ENCODE measurements at regions not wholly inside any gene's neighbourhood (a gene's known extent, or its start where the extent isn't known, plus 50 kb on each side); places are given as distances from the start of the nearest gene placed in this dataset.

GRCh38 chr11:92495107-92495793, 270.6 kb downstream of the FAT3 start (continued):
- TF ChIP-seq REST (IDR thresholded peaks at IDR 0.05; ENCODE audit: unreplicated experiment), result no peak

DNA sequence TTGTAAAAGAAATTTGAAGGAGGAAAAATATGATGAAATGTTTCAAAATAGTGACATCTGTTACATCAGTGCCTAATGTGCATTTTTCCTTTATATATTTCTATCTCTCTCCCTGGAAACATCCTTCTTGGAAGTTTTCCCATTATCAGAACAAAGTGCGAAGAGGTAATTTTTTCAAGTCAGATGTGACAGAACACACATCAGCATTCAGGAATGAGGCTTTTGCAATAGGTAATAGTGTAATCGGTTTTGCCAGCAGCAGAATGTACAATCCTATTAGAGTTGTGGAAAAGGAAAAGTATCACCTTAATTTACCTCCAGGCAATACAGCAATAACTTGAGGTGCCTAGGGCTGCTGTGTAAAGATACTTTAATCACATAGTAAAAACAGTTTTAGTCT, 275.8 kb downstream of the FAT3 start:
- DNase-seq (ENCODE audit: low spot score), result no peak
- peaks cover 7% of the 10 kb centered on the region for H3K27me3 Mint-ChIP-seq (ENCODE audit: insufficient read depth, low read depth, poor library complexity)
- Histone ChIP-seq H3F3A (replicated peaks; ENCODE audit: low read depth) (no peaks in the 10 kb centered on the region), H4K20me1 (replicated peaks; ENCODE audit: insufficient read depth) (no peaks in the 10 kb centered on the region; the same call in 1 of the 2 replicates), H3K36me3 (ENCODE audit: insufficient read depth) (no peaks in the 10 kb centered on the region), H3K27me3 (ENCODE audit: insufficient read depth) (no peaks in the 10 kb centered on the region), H3K27ac (ENCODE audit: low read depth) (no peak overlapping the region), H2AFZ (no peak overlapping the region), H3K79me2 (replicated peaks; ENCODE audit: insufficient read depth) (peaks cover 45% of the 10 kb centered on the region), H3K9me2 (ENCODE audit: insufficient read depth) (no peaks in the 10 kb centered on the region), H3K4me2 (no peak overlapping the region), H3K4me3 (no peak overlapping the region), H3K4me1 (ENCODE audit: insufficient read depth) (peaks cover under 1% of the 10 kb centered on the region; the same call in 1 of the 2 replicates)
- H3K27ac Mint-ChIP-seq, result no peak overlapping the region
- ATAC-seq, result no peak
- H3K4me3 Mint-ChIP-seq, result no peak overlapping the region
- peaks cover 41% of the 10 kb centered on the region for H3K4me1 Mint-ChIP-seq
- H3K36me3 Mint-ChIP-seq (ENCODE audit: low read depth), result no peaks in the 10 kb centered on the region
- no peaks in the 10 kb centered on the region for H3K9me3 Mint-ChIP-seq
- TF ChIP-seq NANOG (IDR thresholded peaks at IDR 0.05; ENCODE audit: borderline replicate concordance) (no peak), REST (IDR thresholded peaks at IDR 0.05; ENCODE audit: unreplicated experiment) (no peak), CREB1 (CRISPR knock-in tag; IDR thresholded peaks at IDR 0.05; ENCODE audit: low read depth) (no peak), EZH2 (IDR thresholded peaks at IDR 0.05; ENCODE audit: low read depth, unreplicated experiment) (no peak), JUNB (IDR thresholded peaks at IDR 0.05; ENCODE audit: unreplicated experiment) (no peak), ZNF114 (CRISPR knock-in tag; IDR thresholded peaks at IDR 0.05) (no peak), EZH2phosphoT487 (IDR thresholded peaks at IDR 0.05; ENCODE audit: unreplicated experiment) (no peak)
- TF ChIP-seq, protein P1, sequence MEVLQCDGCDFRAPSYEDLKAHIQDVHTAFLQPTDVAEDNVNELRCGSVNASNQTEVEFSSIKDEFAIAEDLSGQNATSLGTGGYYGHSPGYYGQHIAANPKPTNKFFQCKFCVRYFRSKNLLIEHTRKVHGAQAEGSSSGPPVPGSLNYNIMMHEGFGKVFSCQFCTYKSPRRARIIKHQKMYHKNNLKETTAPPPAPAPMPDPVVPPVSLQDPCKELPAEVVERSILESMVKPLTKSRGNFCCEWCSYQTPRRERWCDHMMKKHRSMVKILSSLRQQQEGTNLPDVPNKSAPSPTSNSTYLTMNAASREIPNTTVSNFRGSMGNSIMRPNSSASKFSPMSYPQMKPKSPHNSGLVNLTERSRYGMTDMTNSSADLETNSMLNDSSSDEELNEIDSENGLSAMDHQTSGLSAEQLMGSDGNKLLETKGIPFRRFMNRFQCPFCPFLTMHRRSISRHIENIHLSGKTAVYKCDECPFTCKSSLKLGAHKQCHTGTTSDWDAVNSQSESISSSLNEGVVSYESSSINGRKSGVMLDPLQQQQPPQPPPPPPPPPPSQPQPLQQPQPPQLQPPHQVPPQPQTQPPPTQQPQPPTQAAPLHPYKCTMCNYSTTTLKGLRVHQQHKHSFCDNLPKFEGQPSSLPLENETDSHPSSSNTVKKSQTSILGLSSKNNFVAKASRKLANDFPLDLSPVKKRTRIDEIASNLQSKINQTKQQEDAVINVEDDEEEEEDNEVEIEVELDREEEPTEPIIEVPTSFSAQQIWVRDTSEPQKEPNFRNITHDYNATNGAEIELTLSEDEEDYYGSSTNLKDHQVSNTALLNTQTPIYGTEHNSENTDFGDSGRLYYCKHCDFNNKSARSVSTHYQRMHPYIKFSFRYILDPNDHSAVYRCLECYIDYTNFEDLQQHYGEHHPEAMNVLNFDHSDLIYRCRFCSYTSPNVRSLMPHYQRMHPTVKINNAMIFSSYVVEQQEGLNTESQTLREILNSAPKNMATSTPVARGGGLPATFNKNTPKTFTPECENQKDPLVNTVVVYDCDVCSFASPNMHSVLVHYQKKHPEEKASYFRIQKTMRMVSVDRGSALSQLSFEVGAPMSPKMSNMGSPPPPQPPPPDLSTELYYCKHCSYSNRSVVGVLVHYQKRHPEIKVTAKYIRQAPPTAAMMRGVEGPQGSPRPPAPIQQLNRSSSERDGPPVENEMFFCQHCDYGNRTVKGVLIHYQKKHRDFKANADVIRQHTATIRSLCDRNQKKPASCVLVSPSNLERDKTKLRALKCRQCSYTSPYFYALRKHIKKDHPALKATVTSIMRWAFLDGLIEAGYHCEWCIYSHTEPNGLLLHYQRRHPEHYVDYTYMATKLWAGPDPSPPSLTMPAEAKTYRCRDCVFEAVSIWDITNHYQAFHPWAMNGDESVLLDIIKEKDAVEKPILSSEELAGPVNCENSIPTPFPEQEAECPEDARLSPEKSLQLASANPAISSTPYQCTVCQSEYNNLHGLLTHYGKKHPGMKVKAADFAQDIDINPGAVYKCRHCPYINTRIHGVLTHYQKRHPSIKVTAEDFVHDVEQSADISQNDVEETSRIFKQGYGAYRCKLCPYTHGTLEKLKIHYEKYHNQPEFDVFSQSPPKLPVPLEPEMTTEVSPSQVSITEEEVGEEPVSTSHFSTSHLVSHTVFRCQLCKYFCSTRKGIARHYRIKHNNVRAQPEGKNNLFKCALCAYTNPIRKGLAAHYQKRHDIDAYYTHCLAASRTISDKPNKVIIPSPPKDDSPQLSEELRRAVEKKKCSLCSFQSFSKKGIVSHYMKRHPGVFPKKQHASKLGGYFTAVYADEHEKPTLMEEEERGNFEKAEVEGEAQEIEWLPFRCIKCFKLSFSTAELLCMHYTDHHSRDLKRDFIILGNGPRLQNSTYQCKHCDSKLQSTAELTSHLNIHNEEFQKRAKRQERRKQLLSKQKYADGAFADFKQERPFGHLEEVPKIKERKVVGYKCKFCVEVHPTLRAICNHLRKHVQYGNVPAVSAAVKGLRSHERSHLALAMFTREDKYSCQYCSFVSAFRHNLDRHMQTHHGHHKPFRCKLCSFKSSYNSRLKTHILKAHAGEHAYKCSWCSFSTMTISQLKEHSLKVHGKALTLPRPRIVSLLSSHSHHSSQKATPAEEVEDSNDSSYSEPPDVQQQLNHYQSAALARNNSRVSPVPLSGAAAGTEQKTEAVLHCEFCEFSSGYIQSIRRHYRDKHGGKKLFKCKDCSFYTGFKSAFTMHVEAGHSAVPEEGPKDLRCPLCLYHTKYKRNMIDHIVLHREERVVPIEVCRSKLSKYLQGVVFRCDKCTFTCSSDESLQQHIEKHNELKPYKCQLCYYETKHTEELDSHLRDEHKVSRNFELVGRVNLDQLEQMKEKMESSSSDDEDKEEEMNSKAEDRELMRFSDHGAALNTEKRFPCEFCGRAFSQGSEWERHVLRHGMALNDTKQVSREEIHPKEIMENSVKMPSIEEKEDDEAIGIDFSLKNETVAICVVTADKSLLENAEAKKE (CRISPR knock-in tag; IDR thresholded peaks at IDR 0.05), result no peak
- TF ChIP-seq, protein P2, sequence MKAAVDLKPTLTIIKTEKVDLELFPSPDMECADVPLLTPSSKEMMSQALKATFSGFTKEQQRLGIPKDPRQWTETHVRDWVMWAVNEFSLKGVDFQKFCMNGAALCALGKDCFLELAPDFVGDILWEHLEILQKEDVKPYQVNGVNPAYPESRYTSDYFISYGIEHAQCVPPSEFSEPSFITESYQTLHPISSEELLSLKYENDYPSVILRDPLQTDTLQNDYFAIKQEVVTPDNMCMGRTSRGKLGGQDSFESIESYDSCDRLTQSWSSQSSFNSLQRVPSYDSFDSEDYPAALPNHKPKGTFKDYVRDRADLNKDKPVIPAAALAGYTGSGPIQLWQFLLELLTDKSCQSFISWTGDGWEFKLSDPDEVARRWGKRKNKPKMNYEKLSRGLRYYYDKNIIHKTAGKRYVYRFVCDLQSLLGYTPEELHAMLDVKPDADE (IDR thresholded peaks at IDR 0.05), result no peak

All from GM23338 (cell line).